K562 (cell line): ENCODE measurements at regions not wholly inside any gene's neighbourhood (a gene's known extent, or its start where the extent isn't known, plus 50 kb on each side); places are given as distances from the start of the nearest gene placed in this dataset.

Experiments
- ATAC-seq: fragments of 200-7000 bp; cut with Tn5 transposase; 3 replicates; pipeline ENCODE4 v1.9.1; 2020; ENCODE audit warnings: moderate library complexity
- BruUV-seq: library from RNA; stranded (reverse); fragments of 400-500 nt; replicated peaks from 2 replicates; lab custom pipeline; 2021; lab: Mats Ljungman, UMichigan
- CTCF ChIA-PET: fragments of 300-600 bp; formaldehyde crosslinking; extraction: SDS; loops from one replicate; lab custom pipeline; 2021; ENCODE audit warnings: low intra/inter-chr PET ratio; lab: Yijun Ruan, JAX
- POLR2A ChIA-PET: fragments of 300-600, 350-650 bp; sonication (Branson Sonifier 250); formaldehyde crosslinking; extraction: SDS; loops from one replicate; lab custom pipeline; 2021; ENCODE audit warnings: antibody characterized with exemption, inconsistent platforms; lab: Yijun Ruan, JAX
- DNase-seq, 4 experiments: peaks; one replicate each; pipeline versions ENCODE4 v3.0.0 to v3.0.0-alpha.2; 2011 to 2018; ENCODE audit warnings: low spot score in 3 of 4, mixed read lengths in 3 of 4; ENCODE audit errors: extremely low read depth in 1 of 4
- FAIRE-seq: peaks from 2 replicates; lab custom pipeline; 2011; peaks lifted over from hg19 to GRCh38; lab: Jason Lieb, UNC
- H2AFZ ChIP-seq: 2 replicates; pipeline ENCODE4 v1.6.0; 2011; ENCODE audit warnings: low read depth, low read length, control low read depth, inconsistent platforms
- H3K27ac ChIP-seq: fragments of 200-600 bp; 3 replicates; pipeline ENCODE4 v1.8.0; 2011; ENCODE audit warnings: low read depth, mild to moderate bottlenecking, control low read depth, inconsistent platforms, low read length, moderate library complexity, mixed read lengths; ENCODE audit errors: extremely low read depth
- H3K27me3 ChIP-seq, 2 experiments: fragments of 300-600 bp in 1 of 2; 2 replicates in 1 of 2; 3 replicates in 1 of 2; pipeline versions ENCODE4 v1.6.0 to v1.8.0; 2011; ENCODE audit warnings: inconsistent platforms in 2 of 2, low read length in 2 of 2, mild to moderate bottlenecking in 1 of 2, mixed read lengths in 1 of 2, moderate library complexity in 1 of 2; ENCODE audit not compliant: control insufficient read depth in 2 of 2, insufficient read depth in 2 of 2
- H3K36me3 ChIP-seq: fragments of 300-600 bp; 3 replicates; pipeline ENCODE4 v1.8.0; 2011; ENCODE audit warnings: mild to moderate bottlenecking, low read length, inconsistent platforms; ENCODE audit not compliant: control insufficient read depth, insufficient read depth
- H3K4me1 ChIP-seq, 2 experiments: fragments of 200-600 bp in 1 of 2; replicated peaks in 1 of 2; 2 replicates in 1 of 2; 3 replicates in 1 of 2; pipeline versions ENCODE4 v1.5.1 to v1.8.0; 2011; ENCODE audit warnings: inconsistent platforms in 2 of 2, low read length in 2 of 2, mild to moderate bottlenecking in 1 of 2, mixed read lengths in 1 of 2, moderate library complexity in 1 of 2; ENCODE audit not compliant: control insufficient read depth in 2 of 2, insufficient read depth in 2 of 2
- H3K4me2 ChIP-seq: 2 replicates; pipeline ENCODE4 v1.6.1; 2011; ENCODE audit warnings: low read length, control low read depth, inconsistent platforms, mixed read lengths; ENCODE audit not compliant: insufficient read depth
- H3K4me3 ChIP-seq: fragments of 200-600 bp; sonication (generic), shearing (Covaris generic); 2 replicates; pipeline ENCODE4 v1.5.1; 2016; ENCODE audit warnings: control low read depth, inconsistent platforms
- H3K79me2 ChIP-seq: fragments of 200-600 bp; 3 replicates; pipeline ENCODE4 v1.8.0; 2011; ENCODE audit warnings: low read length, inconsistent platforms; ENCODE audit not compliant: control insufficient read depth, insufficient read depth
- H3K9ac ChIP-seq, 2 experiments: 2 replicates each; pipeline versions ENCODE4 v1.6.0 to v1.6.1; 2011; ENCODE audit warnings: low read depth in 2 of 2, low read length in 2 of 2, control low read depth in 1 of 2, inconsistent platforms in 1 of 2, mild to moderate bottlenecking in 1 of 2, mixed read lengths in 1 of 2; ENCODE audit not compliant: insufficient read depth in 1 of 2
- H3K9me1 ChIP-seq: one replicate; pipeline ENCODE4 v1.6.0; 2011; ENCODE audit warnings: inconsistent platforms, mild to moderate bottlenecking, low read length, moderate library complexity; ENCODE audit not compliant: control insufficient read depth, insufficient read depth
- H3K9me3 ChIP-seq: replicated peaks from 2 replicates; pipeline ENCODE4 v1.5.1; 2011; ENCODE audit warnings: low read depth, low read length, inconsistent platforms; ENCODE audit not compliant: control insufficient read depth, insufficient read depth
- H4K20me1 ChIP-seq: replicated peaks from 2 replicates; pipeline ENCODE4 v1.6.1; 2011; ENCODE audit warnings: low read length, inconsistent platforms, mixed read lengths; ENCODE audit not compliant: control insufficient read depth, insufficient read depth
- C11orf30 ChIP-seq: fragments of 450-650 bp; IDR thresholded peaks from 2 replicates; pipeline ENCODE4 v1.6.1; 2016; ENCODE audit warnings: low read depth, mild to moderate bottlenecking
- FUS ChIP-seq: fragments of 200-400 bp; formaldehyde crosslinking; optimal IDR thresholded peaks from 2 replicates; pipeline ENCODE3; 2017; ENCODE audit warnings: low read depth, low read length
- HNRNPUL1 ChIP-seq: fragments of 200-400 bp; formaldehyde crosslinking; IDR thresholded peaks from 2 replicates; pipeline ENCODE4 v1.6.1; 2017; ENCODE audit warnings: low read length
- JUN ChIP-seq, 2 experiments: sonication (generic) in 1 of 2; formaldehyde crosslinking in 1 of 2; IDR thresholded peaks; 2 replicates each; pipeline versions ENCODE4 v1.6.1 to v1.8.0; 2012 to 2022; ENCODE audit warnings: borderline replicate concordance in 2 of 2, mild to moderate bottlenecking in 2 of 2, improper control_type of control experiment in 1 of 2, low read depth in 1 of 2, low read length in 1 of 2, missing genetic modification reagents in 1 of 2
- NFE2 ChIP-seq: IDR thresholded peaks from 2 replicates; pipeline ENCODE4 v1.6.1; 2014; ENCODE audit warnings: antibody characterized with exemption, low read depth
- PHB2 ChIP-seq: fragments of 450-650 bp; IDR thresholded peaks from 2 replicates; pipeline ENCODE4 v1.6.1; 2017; ENCODE audit warnings: low read depth
- POLR2A ChIP-seq: fragments of 450-650 bp; conservative IDR thresholded peaks from 2 replicates; pipeline ENCODE4 v1.6.1; 2016
- PTBP1 ChIP-seq: fragments of 200-400 bp; formaldehyde crosslinking; IDR thresholded peaks from 2 replicates; pipeline ENCODE4 v1.6.1; 2017; ENCODE audit warnings: low read depth, low read length
- RBM34 ChIP-seq: fragments of 200-400 bp; formaldehyde crosslinking; IDR thresholded peaks from 2 replicates; pipeline ENCODE4 v1.6.1; 2018; ENCODE audit warnings: low read length, borderline replicate concordance; ENCODE audit not compliant: insufficient read depth
- ZNF347 ChIP-seq: fragments of 450-650 bp; formaldehyde crosslinking; IDR thresholded peaks from 2 replicates; pipeline ENCODE4 v1.4.0; 2020; ENCODE audit warnings: low read depth, mild to moderate bottlenecking, moderate library complexity
- WGBS: fragments of 100-300 bp; shearing (Covaris generic); methylation state at CpG from one replicate; pipeline ENCODE4 v1.1.6; 2016; ENCODE audit warnings: low coverage, mixed read lengths; ENCODE audit not compliant: insufficient coverage; ENCODE audit errors: missing lambda C conversion rate; 5-methylcytosine and 5-hydroxymethylcytosine counted together
- in situ Hi-C: fragments of 300-500 bp; cut with MboI; formaldehyde crosslinking; loops from 4 replicates; pipeline ENCODE4 v1.15.0; 2018; ENCODE audit warnings: inconsistent platforms, mixed read lengths
- intact Hi-C: fragments of 100-400 bp; cut with micrococcal nuclease; formaldehyde crosslinking; loops from 2 replicates; pipeline ENCODE4 v1.14.2; 2022
- TF ChIP-seq, protein P1 (sequence below): fragments of 200-600 bp; sonication (generic); IDR thresholded peaks from one replicate; pipeline ENCODE4 v1.6.1; 2012; ENCODE audit warnings: mild to moderate bottlenecking, low read depth, low read length, inconsistent platforms

DNA sequence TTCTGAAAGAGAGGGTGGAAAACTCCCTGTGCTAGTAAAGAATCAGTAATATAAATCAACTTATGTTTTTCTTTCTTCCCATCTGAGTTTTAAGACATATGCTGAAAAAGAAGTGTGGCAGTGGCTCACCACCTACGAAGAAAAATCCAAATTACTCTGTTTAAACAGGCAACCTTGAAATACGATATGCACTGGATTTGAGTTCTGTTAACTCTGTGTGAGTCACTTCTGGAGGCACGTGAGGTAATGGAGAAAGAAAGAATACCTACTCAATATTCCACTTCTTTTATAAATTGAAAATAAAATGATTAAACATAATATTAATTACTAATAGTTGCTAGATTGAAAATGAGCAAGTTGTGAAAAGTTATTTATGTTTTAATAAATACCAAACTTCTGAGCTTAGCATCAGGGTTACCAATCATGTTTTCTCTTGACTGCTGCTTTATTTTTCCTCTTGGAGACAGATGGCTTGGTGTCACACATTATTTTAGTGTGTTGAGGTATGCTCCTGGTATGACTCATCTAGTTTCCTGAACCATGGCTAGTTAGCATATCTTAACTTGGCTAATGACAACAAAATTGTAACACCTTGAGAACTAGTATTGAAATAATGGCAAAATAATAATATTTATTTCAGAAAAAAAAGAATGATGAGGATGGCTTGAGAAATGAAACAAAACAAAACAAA lies 1705.5 kb upstream of the PIK3C3 start:
- WGBS, result 1% methylated on average over 3 of the region's 3 CpGs
- no peak for FAIRE-seq
- Histone ChIP-seq H3K79me2 (no peaks in the 10 kb centered on the region), H3K9me3 (no peaks in the 10 kb centered on the region), H3K27me3 (no peaks in the 10 kb centered on the region), H4K20me1 (no peaks in the 10 kb centered on the region), H3K4me1 (no peaks in the 10 kb centered on the region), H3K36me3 (no peaks in the 10 kb centered on the region), H2AFZ (no peak overlapping the region), H3K9ac (no peak overlapping the region), H3K4me2 (no peak overlapping the region), H3K9me1 (no peaks in the 10 kb centered on the region), H3K4me3 (no peak overlapping the region), H3K27ac (no peak overlapping the region)
- intact Hi-C loops, result no loop called here
- no peak for ATAC-seq
- BruUV-seq, result no TSS peak
- ChIA-PET CTCF (no interaction called here), POLR2A (no interaction called here)
- in situ Hi-C loops, result no loop called here
- no peak for DNase-seq
- TF ChIP-seq ZNF347 (CRISPR knock-in tag) (no peak), HNRNPUL1 (no peak), FUS (no peak), NFE2 (no peak), PHB2 (no peak), RBM34 (no peak), PTBP1 (no peak), C11orf30 (no peak), JUN (IDR thresholded peaks at IDR 0.05; ENCODE audit: borderline replicate concordance, low read depth, low read length) (no peak), JUN (CRISPR knock-in tag; IDR thresholded peaks at IDR 0.05; ENCODE audit: borderline replicate concordance) (no peak), POLR2A (no peak)
- TF ChIP-seq, protein P1, sequence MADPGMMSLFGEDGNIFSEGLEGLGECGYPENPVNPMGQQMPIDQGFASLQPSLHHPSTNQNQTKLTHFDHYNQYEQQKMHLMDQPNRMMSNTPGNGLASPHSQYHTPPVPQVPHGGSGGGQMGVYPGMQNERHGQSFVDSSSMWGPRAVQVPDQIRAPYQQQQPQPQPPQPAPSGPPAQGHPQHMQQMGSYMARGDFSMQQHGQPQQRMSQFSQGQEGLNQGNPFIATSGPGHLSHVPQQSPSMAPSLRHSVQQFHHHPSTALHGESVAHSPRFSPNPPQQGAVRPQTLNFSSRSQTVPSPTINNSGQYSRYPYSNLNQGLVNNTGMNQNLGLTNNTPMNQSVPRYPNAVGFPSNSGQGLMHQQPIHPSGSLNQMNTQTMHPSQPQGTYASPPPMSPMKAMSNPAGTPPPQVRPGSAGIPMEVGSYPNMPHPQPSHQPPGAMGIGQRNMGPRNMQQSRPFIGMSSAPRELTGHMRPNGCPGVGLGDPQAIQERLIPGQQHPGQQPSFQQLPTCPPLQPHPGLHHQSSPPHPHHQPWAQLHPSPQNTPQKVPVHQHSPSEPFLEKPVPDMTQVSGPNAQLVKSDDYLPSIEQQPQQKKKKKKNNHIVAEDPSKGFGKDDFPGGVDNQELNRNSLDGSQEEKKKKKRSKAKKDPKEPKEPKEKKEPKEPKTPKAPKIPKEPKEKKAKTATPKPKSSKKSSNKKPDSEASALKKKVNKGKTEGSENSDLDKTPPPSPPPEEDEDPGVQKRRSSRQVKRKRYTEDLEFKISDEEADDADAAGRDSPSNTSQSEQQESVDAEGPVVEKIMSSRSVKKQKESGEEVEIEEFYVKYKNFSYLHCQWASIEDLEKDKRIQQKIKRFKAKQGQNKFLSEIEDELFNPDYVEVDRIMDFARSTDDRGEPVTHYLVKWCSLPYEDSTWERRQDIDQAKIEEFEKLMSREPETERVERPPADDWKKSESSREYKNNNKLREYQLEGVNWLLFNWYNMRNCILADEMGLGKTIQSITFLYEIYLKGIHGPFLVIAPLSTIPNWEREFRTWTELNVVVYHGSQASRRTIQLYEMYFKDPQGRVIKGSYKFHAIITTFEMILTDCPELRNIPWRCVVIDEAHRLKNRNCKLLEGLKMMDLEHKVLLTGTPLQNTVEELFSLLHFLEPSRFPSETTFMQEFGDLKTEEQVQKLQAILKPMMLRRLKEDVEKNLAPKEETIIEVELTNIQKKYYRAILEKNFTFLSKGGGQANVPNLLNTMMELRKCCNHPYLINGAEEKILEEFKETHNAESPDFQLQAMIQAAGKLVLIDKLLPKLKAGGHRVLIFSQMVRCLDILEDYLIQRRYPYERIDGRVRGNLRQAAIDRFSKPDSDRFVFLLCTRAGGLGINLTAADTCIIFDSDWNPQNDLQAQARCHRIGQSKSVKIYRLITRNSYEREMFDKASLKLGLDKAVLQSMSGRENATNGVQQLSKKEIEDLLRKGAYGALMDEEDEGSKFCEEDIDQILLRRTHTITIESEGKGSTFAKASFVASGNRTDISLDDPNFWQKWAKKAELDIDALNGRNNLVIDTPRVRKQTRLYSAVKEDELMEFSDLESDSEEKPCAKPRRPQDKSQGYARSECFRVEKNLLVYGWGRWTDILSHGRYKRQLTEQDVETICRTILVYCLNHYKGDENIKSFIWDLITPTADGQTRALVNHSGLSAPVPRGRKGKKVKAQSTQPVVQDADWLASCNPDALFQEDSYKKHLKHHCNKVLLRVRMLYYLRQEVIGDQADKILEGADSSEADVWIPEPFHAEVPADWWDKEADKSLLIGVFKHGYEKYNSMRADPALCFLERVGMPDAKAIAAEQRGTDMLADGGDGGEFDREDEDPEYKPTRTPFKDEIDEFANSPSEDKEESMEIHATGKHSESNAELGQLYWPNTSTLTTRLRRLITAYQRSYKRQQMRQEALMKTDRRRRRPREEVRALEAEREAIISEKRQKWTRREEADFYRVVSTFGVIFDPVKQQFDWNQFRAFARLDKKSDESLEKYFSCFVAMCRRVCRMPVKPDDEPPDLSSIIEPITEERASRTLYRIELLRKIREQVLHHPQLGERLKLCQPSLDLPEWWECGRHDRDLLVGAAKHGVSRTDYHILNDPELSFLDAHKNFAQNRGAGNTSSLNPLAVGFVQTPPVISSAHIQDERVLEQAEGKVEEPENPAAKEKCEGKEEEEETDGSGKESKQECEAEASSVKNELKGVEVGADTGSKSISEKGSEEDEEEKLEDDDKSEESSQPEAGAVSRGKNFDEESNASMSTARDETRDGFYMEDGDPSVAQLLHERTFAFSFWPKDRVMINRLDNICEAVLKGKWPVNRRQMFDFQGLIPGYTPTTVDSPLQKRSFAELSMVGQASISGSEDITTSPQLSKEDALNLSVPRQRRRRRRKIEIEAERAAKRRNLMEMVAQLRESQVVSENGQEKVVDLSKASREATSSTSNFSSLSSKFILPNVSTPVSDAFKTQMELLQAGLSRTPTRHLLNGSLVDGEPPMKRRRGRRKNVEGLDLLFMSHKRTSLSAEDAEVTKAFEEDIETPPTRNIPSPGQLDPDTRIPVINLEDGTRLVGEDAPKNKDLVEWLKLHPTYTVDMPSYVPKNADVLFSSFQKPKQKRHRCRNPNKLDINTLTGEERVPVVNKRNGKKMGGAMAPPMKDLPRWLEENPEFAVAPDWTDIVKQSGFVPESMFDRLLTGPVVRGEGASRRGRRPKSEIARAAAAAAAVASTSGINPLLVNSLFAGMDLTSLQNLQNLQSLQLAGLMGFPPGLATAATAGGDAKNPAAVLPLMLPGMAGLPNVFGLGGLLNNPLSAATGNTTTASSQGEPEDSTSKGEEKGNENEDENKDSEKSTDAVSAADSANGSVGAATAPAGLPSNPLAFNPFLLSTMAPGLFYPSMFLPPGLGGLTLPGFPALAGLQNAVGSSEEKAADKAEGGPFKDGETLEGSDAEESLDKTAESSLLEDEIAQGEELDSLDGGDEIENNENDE, result no peak
